CD4-positive, alpha-beta T cell treated with Interleukin-6 at 100 ng/mL for 8 hours (primary cell): ENCODE measurements at regions not wholly inside any gene's neighbourhood (a gene's known extent, or its start where the extent isn't known, plus 50 kb on each side); places are given as distances from the start of the nearest gene placed in this dataset.

ENCODE experiments used
- DNase-seq: peaks from one replicate; pipeline ENCODE4 v3.0.0-alpha.2; 2020; ENCODE audit warnings: mixed read lengths, low spot score

DNA sequence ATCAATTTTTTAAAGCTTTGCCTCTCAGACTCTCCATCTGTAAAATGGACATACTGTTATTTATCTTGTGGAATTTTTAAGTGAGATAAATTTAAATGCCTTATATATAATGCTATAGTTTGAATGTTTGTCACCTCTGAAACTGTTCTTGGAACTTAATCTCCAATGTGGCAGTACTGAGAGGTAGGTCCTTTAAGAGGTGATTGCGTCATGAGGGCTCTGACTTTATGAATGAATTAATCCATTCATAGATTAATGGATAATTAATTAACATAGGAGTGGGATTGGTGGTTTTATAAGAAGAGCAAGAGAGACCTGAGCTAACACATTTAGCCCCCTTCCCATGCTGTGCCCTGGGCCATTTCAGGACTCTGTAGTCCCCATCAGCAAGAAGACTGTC lies 326.3 kb upstream of the TSHZ2 start:
- no peak for DNase-seq

DNA sequence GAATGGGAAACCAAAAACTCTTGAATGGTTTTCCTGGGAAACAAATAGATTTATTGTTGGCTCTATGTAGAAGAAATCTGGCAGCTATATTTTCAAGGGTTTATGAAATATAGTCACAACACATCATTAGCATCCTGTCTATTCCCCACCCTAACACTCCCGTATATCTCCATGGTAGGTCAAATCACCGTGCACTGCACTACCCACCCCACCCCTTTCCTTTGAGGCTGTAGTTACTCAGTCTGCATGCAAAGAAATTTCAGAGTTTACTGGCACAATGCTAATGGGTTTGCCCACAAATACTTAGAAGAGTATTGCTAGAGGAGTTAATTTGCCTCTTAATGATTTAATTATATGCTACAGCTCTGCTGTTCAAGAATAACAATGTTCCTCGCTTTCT lies 329.1 kb upstream of the TSHZ2 start:
- DNase-seq = no peak

DNA sequence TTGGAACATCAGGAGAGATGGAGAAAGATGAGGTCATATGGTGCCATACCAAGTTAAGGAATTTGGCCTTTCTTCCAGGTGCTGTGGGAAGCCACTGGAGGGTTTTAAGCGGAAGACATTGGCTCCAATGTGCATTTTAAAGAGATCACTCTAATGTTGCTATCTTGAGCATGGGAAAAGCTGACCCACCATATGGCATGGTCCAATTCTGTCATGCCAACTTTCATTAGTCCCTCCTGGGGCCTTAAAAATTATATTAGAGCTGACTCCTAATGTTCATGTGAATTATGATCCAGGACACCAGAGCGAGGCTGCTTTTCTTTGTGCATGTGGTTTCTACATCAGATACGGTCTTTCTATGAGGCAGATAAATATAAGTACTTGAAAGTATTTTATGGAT lies 335.0 kb upstream of the TSHZ2 start:
- DNase-seq = no peak

DNA sequence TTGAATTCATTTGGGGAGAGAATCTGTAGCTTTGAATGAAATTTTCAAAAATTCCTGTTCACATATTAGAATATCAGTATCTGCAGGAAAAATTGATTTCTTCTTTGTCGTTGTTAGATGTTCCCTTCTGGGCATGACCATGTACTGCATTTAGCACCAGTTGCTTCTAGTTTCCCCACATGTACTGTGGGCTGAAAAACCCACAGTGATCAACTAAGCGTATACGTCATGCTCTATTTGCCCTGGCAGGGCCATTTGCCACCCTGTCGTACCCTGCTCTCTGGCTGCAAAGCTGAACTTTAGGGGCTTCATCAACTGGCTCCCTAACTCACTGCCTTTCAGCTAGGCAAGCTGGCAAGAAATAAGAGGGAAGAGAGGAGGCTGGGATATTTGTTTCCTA lies 340.7 kb upstream of the TSHZ2 start:
- no peak for DNase-seq

DNA sequence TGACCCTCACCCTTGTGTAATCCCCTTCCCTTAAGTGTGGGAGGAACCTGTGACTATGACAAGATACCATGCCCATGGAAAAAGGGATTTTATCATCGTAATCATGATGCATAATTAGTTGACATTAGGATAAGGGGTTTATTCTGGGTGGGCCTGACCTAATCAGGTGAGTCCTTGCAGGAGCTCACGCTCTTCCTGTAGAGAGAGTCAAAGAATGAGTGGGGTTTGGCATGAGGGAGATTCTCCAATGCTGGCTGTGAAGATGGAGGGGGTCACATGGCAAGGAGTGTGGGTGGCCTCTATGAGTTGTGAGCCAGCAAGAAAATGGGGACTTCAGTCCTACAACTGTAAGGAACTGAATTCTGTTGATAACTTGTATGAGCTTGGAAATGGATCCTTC lies 342.0 kb upstream of the TSHZ2 start:
- no peak for DNase-seq

DNA sequence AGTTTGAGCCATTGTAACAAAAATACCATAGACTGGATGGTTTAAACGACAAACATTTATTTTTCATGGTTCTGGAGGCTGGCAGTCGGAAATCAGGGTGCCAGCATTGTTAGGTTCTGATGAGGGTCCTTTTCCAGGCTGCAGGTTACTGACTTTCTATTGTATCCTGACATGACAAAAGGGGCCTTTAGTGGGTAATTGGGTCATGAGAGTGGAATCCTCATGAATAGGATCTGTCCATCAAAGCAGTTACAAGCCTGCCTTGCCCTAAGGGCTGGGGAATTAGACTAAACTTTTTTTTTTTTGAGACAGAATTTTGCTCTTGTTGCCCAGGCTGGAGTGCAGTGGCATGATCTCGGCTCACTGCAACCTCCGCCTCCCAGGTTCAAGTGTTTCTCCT lies 347.9 kb upstream of the TSHZ2 start:
- no peak for DNase-seq

DNA sequence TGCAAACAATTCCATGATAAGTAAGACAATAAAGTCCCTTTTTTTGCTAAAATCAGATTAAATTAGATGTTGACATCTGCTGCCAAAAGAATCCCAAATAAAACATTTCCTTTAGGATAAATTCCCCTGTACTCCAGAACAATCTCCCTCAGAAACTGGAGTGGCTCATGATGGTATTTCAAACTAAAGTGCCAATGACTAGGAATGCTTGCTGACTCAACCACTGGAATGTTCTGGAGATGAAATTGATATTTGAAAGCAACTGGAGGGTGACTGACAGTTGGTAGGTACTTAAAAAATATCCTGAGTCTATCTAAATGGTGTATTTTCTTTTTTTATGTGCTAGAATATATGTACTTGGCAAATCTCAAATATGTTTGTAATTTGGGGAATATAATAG lies 350.1 kb upstream of the TSHZ2 start:
- no peak for DNase-seq

DNA sequence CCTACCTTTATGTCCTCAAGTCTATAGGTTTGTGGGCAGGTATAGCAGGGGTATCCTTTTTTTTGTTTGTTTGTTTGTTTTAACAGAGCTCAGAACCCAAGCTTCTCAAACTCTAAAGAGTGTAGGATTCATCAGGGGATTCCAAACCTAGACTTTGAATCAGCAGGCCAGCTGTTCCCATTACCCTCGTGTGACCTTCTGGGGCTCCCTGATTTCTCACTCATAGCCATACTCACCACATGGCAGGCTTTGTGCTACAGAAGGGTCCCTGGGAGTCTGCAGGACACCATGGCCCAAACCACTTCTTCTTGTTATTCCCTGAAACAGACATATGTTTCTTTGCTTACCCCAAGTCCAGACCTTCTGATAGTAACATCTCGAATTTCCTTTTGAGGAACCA lies 350.8 kb upstream of the TSHZ2 start:
- no peak for DNase-seq

DNA sequence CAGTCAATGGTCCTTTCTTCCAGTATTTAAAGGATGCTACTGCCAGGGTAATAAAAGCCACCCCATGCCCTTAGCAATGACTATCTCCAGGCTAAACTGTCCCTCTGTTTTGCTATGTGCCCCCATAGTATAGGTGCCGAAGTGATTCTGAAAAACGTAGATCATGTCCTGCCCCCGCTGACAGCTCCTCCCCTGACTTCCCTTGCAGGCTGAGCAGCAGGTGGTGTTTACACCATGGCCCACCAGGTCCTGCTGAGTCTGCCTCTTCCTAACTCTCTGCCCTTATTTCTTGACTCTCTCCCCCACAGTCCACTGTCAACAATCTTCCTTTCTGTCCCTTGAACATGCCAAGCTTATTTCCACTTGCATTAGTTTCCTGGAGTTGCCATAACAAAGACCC lies 352.5 kb upstream of the TSHZ2 start:
- DNase-seq = no peak

DNA sequence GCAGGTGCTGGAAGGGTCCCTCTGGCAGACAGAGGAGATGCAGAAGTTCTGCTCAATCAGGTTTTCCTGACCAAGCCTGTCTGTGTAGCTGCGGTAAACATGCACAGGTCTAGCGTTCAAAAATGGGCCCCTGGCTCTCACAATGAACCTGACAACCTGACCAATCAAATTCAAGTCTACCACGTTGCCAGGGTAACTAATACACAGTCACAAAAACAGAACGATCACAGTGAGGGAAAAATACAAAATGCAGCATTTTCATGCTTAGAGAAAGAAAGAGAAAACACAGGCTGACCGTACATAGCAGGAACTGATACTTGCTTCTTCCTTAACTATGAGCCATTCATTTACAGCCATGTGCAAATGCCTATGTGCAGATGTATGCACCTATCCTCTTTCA lies 353.1 kb upstream of the TSHZ2 start:
- no peak for DNase-seq

DNA sequence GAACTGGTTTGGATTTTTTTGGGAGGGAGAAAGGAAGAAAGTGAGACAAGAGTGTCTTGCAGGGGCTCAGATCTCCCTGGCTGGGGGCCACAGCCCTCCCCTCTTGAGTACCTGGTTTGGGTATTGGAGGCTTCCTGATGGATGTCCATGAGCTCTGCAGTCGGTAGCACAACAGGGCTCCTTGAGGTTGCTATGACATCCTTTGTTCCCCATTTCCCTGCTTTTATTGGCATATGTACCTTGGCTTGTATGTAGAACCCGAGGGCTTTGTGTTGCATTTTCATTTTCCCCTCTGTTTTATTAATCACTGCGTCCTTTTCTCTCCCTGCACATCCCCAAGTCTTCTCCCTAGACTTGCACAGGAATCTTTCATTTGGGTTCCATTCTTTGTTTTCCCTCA lies 355.5 kb upstream of the TSHZ2 start:
- DNase-seq = no peak

DNA sequence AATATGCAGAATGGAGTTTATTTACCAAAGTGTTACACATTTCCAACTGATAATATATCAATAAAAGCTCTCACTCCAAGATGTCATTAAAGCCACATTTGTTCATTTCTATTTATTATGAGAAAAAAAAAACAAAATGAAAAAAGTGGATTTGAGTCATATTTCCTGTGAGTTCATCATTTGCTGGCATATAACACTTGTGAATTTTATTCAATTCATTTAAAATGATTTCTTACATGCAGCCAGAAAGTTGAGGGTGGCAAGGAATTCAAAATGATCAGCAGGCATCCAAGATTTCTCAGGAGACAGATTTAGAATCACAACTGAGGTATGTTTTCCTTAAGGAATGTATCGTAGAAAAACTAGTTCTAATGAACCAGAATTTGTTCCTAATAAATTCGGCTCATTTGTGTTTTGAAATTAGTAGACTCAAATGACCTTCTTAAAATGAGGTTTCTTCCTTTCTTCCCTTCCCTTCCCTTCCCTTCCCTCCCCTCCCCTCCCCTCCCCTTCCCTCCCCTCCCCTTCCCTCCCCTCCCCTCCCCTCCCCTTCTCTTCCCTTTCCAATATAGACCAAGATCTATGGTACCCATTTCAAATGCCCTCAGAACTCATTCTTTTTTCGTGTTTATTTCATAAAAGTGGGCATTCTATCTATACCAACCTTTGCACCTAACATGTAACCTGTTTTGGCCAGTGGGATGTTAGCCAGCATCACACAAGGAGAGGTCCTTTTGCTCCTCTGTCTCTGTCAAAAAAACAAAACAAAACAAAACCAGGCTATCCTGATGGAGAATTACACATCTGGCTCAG lies 357.9 kb upstream of the TSHZ2 start:
- no peak for DNase-seq

DNA sequence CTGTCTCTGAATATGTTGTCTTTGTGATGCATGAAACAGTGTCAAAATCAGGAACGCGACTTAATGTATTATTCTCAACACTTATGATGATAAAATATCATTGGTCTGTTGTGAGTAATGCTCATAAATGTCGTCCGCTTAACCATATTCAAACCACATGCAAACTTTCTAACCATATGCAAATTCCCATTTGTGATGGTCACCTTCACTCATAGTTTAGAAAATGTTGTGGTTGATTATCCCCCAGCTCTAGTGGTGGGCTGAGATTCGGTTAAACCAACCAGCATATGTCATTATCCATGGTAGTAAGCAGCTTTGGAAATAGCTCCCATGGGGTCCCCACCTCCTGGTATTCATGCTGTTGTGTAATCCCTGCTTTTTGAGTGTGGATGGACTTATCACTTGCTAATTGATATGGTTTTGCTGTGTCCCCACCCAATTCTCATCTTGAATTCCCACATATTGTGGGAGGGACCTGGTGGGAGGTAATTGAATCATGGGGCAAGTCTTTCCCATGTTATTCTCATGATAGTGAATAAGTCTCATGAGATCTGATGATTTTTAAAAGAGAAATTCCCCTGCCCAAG lies 360.0 kb upstream of the TSHZ2 start:
- no peak for DNase-seq

DNA sequence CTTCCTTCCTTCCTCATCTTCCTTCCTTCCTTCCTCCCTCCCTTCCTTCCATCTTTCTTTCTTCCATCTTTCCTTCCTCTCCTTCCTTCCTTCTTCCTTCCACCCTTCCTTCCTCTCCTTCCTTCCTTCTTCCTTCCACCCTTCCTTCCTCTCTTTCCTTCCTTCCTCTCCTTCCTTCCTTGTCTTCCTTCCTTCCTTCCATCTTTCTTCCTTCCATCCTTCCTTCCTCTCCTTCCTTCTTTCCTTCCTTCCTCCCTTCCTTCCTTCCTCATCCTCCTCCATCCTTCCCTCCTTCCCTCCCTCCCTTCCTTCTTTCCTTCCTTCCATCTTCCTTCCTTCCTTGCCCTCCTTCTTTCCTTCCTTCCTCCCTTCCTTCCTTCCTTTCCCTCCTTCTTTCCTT lies 361.4 kb upstream of the TSHZ2 start:
- DNase-seq = no peak

DNA sequence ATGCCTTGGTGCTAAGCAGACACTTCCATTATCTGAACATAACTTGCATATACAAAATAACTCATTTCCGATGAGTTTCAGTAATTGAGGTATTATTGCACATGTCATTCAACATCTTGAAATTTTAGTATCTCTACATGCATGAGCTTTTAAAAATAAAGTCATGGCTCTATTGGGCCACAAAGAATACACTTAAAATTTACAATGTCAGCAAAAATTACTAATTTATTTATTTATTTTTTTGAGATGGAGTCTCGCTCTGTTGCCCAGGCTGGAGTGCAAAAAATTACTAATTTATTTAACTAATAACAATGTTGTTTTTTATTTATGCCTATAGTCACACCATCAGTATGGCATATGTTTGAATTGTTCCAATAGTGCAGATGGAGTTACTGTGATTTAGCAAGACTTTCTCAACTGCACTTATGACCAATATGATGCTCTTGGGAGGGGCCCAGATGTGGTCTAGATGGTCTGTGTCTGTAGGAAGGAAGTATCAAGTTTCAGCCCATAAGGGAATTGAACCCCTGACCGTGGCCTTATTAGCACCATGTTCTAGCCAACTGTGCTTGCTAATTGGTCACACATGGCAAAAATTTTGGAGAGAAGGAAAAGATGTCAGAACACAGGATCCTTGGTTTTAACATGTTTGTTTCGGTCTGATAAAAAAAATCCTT lies 370.7 kb upstream of the TSHZ2 start:
- DNase-seq = no peak

DNA sequence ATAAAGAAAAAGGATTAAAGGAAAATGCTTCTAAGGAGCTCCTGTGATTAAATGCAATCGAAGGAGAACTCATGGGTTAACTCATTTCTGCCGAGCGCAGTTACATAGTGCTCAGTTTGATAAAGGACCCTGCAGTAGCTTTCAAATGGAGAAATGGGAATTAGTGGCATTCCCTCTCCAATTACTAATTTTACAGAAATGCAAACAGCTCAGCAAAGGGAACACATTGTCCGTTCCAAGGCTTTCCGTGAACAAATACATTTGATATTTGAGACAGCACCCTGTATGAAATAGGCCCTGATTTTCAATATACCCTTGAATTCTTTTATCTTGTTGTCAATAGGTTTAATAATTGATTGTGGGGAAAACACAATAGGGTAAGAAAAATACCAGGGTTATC lies 375.9 kb upstream of the TSHZ2 start:
- DNase-seq = no peak

DNA sequence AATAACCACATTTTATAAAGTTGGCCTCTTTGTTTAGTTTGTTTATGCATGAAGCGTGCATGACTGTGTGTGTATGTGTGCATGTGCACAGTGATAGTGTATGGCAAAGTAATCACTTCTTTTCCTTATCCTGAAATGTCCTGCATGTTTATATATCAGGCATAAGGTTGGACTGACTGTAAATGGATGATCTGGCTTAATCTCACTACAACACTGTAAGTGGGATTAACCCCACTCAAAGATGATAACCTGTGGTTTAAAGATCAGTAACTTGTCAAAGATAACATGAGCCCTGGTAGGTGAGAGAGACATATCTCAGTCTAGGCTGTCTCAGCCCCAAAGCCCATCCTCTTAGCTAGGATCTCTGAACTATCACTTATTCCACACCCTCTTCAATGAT lies 376.6 kb upstream of the TSHZ2 start:
- DNase-seq = no peak

DNA sequence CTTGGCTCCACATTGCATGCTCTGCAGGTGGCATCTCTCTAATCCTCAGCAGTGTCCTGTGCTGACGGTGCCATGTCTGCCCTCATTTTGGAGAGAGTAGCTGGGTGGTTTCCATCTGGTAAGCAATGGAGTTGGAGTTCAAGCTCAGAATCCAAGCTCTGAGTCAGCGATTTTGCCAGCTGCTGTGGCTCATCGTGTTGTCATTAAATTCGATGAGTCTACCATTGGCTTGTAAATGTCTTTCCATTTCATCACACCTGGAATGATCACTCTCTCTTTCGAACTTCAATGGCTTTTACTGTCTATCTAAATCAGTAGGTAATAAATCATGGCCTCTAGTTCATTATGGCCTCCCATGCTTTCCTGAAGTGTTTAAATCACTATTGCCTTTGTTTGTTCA lies 378.5 kb upstream of the TSHZ2 start:
- no peak for DNase-seq

DNA sequence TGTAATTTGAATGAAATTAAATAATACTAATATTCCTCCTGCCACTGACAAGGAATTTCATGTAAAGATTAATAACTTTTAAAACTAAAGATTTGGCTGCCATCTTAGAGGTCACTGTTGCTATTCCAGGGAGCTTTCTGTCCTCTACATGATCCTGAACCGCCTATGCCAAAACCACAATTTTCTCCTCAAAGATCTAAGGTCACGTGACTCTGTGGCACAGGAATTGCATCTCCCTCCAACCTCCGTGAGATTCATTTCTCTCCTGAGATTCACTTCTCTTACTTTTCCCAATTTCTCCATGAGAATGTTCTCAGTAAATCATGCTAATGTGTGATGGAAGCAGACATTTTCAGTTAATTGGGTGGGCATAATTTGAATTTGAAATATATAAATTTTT lies 379.6 kb upstream of the TSHZ2 start:
- DNase-seq = no peak

DNA sequence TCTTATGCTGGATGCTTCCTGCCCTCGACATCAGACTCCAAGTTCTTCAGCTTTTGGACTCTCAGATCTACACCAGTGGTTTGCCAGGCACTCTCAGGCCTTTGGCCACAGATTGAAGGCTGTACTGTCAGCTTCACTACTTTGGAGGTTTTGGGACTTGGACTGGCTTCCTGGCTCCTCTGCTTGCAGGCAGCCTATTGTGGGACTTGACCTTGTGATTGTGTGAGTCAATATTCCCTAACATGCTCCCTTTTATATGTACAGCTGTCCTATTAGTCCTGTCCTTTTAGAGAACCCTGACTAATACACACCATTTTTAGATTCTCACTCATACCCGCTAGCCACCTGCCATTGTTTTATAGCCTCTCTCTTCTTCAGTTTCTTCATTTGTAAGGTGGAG lies 382.1 kb upstream of the TSHZ2 start:
- no peak for DNase-seq

DNA sequence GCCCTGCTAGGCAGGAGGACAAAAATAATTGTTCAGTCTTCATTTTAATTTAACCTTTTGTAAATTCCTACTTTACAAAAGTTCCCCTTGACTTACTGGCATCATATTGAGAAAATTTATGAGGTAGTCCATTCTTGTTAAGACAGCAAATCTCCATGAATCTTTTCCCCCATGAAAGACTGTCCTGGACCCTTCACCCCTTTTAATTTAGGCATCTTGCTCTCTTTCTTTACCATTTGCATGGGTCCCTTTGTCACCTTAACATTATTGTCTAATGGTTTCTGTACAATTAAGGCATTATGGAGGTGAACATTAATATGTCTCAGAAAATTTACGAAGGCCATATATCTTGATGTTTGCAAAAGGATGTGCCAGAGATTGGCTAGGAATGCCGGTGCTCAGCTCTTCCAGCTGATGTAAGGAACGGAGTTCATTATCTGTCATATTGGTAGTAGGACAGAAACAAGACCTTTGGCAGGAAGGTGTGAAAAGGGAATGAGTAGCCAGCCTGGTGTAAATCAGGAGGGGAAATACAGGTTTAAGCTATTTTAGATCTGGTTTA lies 382.8 kb upstream of the TSHZ2 start:
- no peak for DNase-seq

DNA sequence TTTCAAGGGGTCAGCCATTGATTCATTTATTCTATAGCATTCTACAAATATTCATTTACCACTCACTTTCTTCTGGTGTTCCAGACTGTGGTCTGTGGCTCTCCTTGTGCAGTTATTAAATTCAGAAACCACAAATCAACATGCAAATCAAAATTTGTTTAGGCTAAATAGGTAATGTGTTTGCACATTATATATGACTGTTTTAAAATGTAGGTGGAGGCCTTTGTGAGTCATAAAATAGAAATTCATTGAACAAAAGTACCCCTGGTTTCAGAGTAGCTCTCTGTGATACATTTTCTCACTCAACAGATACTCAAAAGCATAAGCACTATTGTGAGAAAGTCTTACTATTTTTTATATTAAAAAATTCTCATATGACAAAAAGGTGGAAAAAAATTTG lies 385.5 kb upstream of the TSHZ2 start:
- DNase-seq = no peak

DNA sequence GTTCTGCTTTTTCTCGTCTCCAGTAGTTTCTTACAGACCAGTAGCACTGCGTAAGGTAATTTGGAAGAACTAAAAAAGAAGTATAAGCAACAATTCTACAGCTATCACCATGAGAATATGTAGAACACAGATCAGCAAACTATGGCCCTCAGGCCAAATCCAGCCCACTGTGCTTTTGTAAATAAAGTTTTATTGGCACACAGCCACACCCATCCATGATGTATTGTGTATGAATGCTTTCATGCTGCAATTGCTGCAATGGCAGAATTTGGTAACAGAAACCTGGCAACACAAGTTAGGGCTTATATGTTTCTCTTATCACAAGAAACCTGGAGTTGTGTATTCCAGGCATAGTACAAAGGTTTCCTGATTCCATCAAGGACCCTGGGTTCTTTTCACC lies 386.8 kb upstream of the TSHZ2 start:
- no peak for DNase-seq
